Spleen (tissue), 7 donors: ENCODE measurements at regions not wholly inside any gene's neighbourhood (a gene's known extent, or its start where the extent isn't known, plus 50 kb on each side); places are given as distances from the start of the nearest gene placed in this dataset.

Experiments used
- CTCF ChIP-seq, 11 experiments: fragments of 200-600 bp in 7 of 11; fragments of 450-650 bp in 4 of 11; sonication (generic) in 4 of 11; IDR thresholded peaks in 8 of 11; conservative IDR thresholded peaks in 3 of 11; 1 replicate in 7 of 11; 2 replicates in 4 of 11; pipeline versions ENCODE4 v1.4.0 to v1.8.0; 2016 to 2021; ENCODE audit warnings: antibody characterized with exemption in 11 of 11, inconsistent platforms in 4 of 11, mild to moderate bottlenecking in 1 of 11
- POLR2A ChIP-seq, 3 donors: fragments of 450-650 bp; IDR thresholded peaks; one replicate each; pipeline ENCODE4 v1.5.1; 2017; ENCODE audit warnings: antibody characterized with exemption in 3 of 3, mild to moderate bottlenecking in 1 of 3
- POLR2AphosphoS5 ChIP-seq, 3 donors: sonication (generic); formaldehyde crosslinking; IDR thresholded peaks; one replicate each; pipeline ENCODE4 v1.5.1; 2017; ENCODE audit warnings: antibody characterized with exemption in 3 of 3
- donor health status: DM: no; HTN: no; CAD: no; lungs with moderate emphysema.
- donor health status: DM: no; HTN: no; CAD: no.
- donor health status: DM: no; HTN: no; CAD: no.

- TF ChIP-seq CTCF (IDR thresholded peaks at IDR 0.05 in 8 of 11, conservative IDR thresholded peaks at IDR 0.05 in 3 of 11) (no peak), POLR2A (IDR thresholded peaks at IDR 0.05) (no peak), POLR2AphosphoS5 (IDR thresholded peaks at IDR 0.05) (no peak)
Observed at GRCh38 chr4:17182888-17183287, 284.4 kb upstream of the LDB2 start.
